Activated T-cell treated with anti-CD3 and anti-CD28 coated beads for 1 hour (primary cell): ENCODE measurements at regions not wholly inside any gene's neighbourhood (a gene's known extent, or its start where the extent isn't known, plus 50 kb on each side); places are given as distances from the start of the nearest gene placed in this dataset.

Experiments used
- DNase-seq: peaks from one replicate; pipeline ENCODE4 v3.0.0-alpha.2; 2020; ENCODE audit warnings: low read depth

- DNase-seq, result no peak
These were observed 319.8 kb upstream of the SLC7A11 start for GRCh38 chr4:138561906-138562305.

GRCh38 chr4:138561276-138561880 is 319.2 kb upstream of the SLC7A11 start:
- no peak for DNase-seq

GRCh38 chr4:138560448-138560847 is 318.3 kb upstream of the SLC7A11 start:
- DNase-seq, result no peak

- no peak for DNase-seq
These were observed 316.7 kb upstream of the SLC7A11 start for GRCh38 chr4:138558886-138559285.

- DNase-seq, result no peak
These were observed 313.4 kb upstream of the SLC7A11 start for GRCh38 chr4:138555584-138555983.

GRCh38 chr4:138555108-138555507 is 313.0 kb upstream of the SLC7A11 start:
- no peak for DNase-seq

GRCh38 chr4:138553001-138553845 is 311.1 kb upstream of the SLC7A11 start:
- DNase-seq, result no peak

GRCh38 chr4:138542191-138542776 is 300.1 kb upstream of the SLC7A11 start:
- no peak for DNase-seq

GRCh38 chr4:138540056-138540800 is 298.1 kb upstream of the SLC7A11 start:
- no peak for DNase-seq

GRCh38 chr4:138538743-138539142 is 296.6 kb upstream of the SLC7A11 start:
- DNase-seq, result no peak

GRCh38 chr4:138537731-138538490 is 295.8 kb upstream of the SLC7A11 start:
- no peak for DNase-seq

- no peak for DNase-seq
These were observed 293.2 kb upstream of the SLC7A11 start for GRCh38 chr4:138535316-138535715.

- DNase-seq, result no peak
These were observed 280.2 kb upstream of the SLC7A11 start for GRCh38 chr4:138522366-138522765.

GRCh38 chr4:138521809-138522208 is 279.7 kb upstream of the SLC7A11 start:
- no peak for DNase-seq

GRCh38 chr4:138519436-138519835 is 277.3 kb upstream of the SLC7A11 start:
- no peak for DNase-seq

GRCh38 chr4:138513535-138513934 is 271.4 kb upstream of the SLC7A11 start:
- DNase-seq, result no peak

GRCh38 chr4:138512756-138513155 is 270.6 kb upstream of the SLC7A11 start:
- no peak for DNase-seq

GRCh38 chr4:138510053-138510452 is 267.9 kb upstream of the SLC7A11 start:
- no peak for DNase-seq

- DNase-seq, result no peak
These were observed 267.2 kb upstream of the SLC7A11 start for GRCh38 chr4:138509346-138509745.

- DNase-seq, result no peak
These were observed 265.4 kb upstream of the SLC7A11 start for GRCh38 chr4:138507522-138507921.

GRCh38 chr4:138501614-138502013 is 259.5 kb upstream of the SLC7A11 start:
- DNase-seq, result no peak

- no peak for DNase-seq
These were observed 258.7 kb upstream of the SLC7A11 start for GRCh38 chr4:138500869-138501268.
